ENCODE measurements at regions not wholly inside any gene's neighbourhood (a gene's known extent, or its start where the extent isn't known, plus 50 kb on each side); places are given as distances from the start of the nearest gene placed in this dataset.

GRCh38 chr2:217660423-217660822 lies 342.4 kb downstream of the TNS1 start:
- DNase-seq (ENCODE audit: insufficient read length, low spot score) (no peak), FAIRE-seq (no peak)
- TF ChIP-seq CTCF (IDR thresholded peaks at IDR 0.05; ENCODE audit: insufficient read depth, missing control alignments) = no peak

GRCh38 chr2:217658806-217659205 lies 344.0 kb downstream of the TNS1 start:
- TF ChIP-seq CTCF (IDR thresholded peaks at IDR 0.05; ENCODE audit: insufficient read depth, missing control alignments) = no peak
- no peak for FAIRE-seq
- no peak for DNase-seq (ENCODE audit: insufficient read length, low spot score)

GRCh38 chr2:217657252-217657651 lies 345.5 kb downstream of the TNS1 start:
- TF ChIP-seq CTCF (IDR thresholded peaks at IDR 0.05; ENCODE audit: insufficient read depth, missing control alignments) = no peak
- no peak for FAIRE-seq
- DNase-seq (ENCODE audit: insufficient read length, low spot score) = no peak

GRCh38 chr2:217656316-217656715 lies 346.5 kb downstream of the TNS1 start:
- TF ChIP-seq CTCF (IDR thresholded peaks at IDR 0.05; ENCODE audit: insufficient read depth, missing control alignments) = no peak
- FAIRE-seq = no peak
- DNase-seq (ENCODE audit: insufficient read length, low spot score) = no peak

GRCh38 chr2:217655651-217656050 lies 347.1 kb downstream of the TNS1 start:
- FAIRE-seq = no peak

GRCh38 chr2:217654168-217654567 lies 348.6 kb downstream of the TNS1 start:
- DNase-seq (ENCODE audit: insufficient read length, low spot score) (no peak), FAIRE-seq (no peak)
- no peak for TF ChIP-seq CTCF (IDR thresholded peaks at IDR 0.05; ENCODE audit: insufficient read depth, missing control alignments)

More at GRCh38 chr2:217655651-217656050, 347.1 kb downstream of the TNS1 start:
- no peak for DNase-seq (ENCODE audit: insufficient read length, low spot score)
- no peak for TF ChIP-seq CTCF (IDR thresholded peaks at IDR 0.05; ENCODE audit: insufficient read depth, missing control alignments)

- FAIRE-seq (no peak), DNase-seq (ENCODE audit: insufficient read length, low spot score) (no peak)
- TF ChIP-seq CTCF (IDR thresholded peaks at IDR 0.05; ENCODE audit: insufficient read depth, missing control alignments) = no peak
These were observed 349.8 kb downstream of the TNS1 start for GRCh38 chr2:217652761-217653639.
